ENCODE measurements at regions not wholly inside any gene's neighbourhood (a gene's known extent, or its start where the extent isn't known, plus 50 kb on each side); places are given as distances from the start of the nearest gene placed in this dataset.
"Not testable (repeated sequence)": the region's sequence is repeated elsewhere in the genome, so short reads cannot be mapped to it uniquely, and the experiment has no call there.

DNA sequence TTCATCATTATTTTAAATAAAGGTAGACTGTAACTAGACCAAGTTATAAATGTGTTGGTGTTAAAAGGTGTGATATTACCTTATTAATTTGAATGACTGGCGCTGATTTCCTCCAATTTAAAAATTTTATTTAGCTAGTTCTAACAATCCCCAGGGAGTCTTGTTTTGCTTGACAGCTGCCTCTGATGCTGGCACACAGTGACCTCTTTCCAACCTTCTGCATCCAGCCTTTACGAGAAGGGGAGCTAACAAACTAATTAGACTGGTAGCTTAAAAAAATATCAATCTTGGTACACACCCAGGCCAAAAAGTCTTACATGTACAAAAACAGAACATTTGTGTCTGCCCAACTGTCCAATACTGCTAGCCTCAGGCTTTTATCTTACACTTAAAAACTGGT lies 51.8 kb upstream of the ENPEP start:
- Histone ChIP-seq H3K9me3 (peaks cover 0 to 4% of the 10 kb centered on the region in 2 donors), H3K4me1 (no peaks in the 10 kb centered on the region), H3K27ac (no peak overlapping the region), H3K36me3 (no peaks in the 10 kb centered on the region), H3K4me3 (no peak overlapping the region), H3K27me3 (no peaks in the 10 kb centered on the region)
- no peak for DNase-seq (ENCODE audit: low spot score)
- TF ChIP-seq, protein P1, sequence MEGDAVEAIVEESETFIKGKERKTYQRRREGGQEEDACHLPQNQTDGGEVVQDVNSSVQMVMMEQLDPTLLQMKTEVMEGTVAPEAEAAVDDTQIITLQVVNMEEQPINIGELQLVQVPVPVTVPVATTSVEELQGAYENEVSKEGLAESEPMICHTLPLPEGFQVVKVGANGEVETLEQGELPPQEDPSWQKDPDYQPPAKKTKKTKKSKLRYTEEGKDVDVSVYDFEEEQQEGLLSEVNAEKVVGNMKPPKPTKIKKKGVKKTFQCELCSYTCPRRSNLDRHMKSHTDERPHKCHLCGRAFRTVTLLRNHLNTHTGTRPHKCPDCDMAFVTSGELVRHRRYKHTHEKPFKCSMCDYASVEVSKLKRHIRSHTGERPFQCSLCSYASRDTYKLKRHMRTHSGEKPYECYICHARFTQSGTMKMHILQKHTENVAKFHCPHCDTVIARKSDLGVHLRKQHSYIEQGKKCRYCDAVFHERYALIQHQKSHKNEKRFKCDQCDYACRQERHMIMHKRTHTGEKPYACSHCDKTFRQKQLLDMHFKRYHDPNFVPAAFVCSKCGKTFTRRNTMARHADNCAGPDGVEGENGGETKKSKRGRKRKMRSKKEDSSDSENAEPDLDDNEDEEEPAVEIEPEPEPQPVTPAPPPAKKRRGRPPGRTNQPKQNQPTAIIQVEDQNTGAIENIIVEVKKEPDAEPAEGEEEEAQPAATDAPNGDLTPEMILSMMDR (IDR thresholded peaks at IDR 0.05), result no peak

DNA sequence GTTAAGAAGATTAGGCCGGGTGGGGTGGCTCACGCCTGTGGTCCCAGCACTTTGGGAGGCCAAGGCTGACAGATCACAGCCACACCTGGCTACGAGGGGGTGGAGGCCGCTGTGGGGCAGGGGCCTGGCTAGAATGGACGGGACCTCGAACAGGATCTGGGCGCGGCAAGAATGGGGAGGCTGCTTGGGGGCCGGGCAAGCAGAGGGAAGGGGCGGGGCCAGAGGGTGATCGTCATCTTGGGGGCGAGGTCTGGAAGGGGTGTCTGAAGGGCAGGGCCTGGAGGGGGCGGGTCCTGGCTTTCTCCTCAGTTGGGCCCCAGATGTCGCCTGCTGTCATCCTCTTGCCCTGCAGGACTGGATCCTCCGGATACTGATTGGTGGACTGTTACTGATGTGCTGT lies 57.3 kb upstream of the ENPEP start:
- Histone ChIP-seq H3K36me3 (no peaks in the 10 kb centered on the region), H3K4me3 (no peak overlapping the region), H3K4me1 (no peaks in the 10 kb centered on the region), H3K27ac (no peak overlapping the region), H3K27me3 (no peaks in the 10 kb centered on the region), H3K9me3 (peaks cover 0 to 4% of the 10 kb centered on the region in 2 donors)
- DNase-seq (ENCODE audit: low spot score), result no peak
- TF ChIP-seq, protein P1 (IDR thresholded peaks at IDR 0.05), result no peak

DNA sequence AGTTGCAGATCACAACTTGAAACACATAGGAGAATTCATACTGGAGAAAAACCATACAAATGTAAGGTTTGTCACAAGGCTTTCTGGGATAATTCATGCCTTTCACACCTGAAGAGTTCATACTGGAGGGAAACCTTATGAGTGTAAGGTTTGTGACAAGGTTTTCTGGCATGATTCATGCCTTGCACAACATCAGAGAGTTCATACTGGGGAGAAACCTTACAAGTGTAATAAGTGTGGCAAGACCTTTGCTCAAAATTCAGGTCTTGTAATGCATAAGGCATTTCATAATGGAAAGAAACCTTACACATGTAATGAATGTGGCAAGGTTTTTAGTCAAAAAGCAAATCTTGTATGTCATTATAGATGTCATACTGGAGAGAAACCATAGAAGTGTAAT lies 58.8 kb upstream of the ENPEP start:
- Histone ChIP-seq H3K36me3 (no peaks in the 10 kb centered on the region), H3K4me3 (no peak overlapping the region), H3K9me3 (peaks cover 0 to 3% of the 10 kb centered on the region in 2 donors), H3K27me3 (no peaks in the 10 kb centered on the region), H3K27ac (no peak overlapping the region), H3K4me1 (no peaks in the 10 kb centered on the region)
- TF ChIP-seq, protein P1 (IDR thresholded peaks at IDR 0.05), result no peak
- no peak for DNase-seq (ENCODE audit: low spot score)

DNA sequence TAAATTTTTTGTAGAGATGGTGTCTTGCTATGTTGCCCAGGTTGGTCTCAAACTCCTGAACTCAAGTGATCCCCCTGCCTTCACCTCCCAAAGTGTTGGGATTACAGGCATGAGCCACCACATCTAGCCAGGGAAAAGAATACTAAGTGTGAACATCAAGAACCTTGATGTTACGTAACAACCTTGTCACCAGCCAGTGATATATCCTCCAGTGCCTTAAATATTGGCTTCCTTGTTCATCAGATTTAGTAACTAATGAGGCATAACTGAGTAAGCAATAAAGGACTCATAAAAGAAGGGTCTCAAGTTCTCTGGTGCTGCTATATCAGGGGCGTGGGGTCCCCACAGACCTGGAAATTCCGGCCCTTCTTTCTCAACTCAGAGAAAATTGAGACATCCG lies 60.5 kb upstream of the ENPEP start:
- TF ChIP-seq, protein P1 (IDR thresholded peaks at IDR 0.05), result no peak
- H3K4me1 ChIP-seq, result no peaks in the 10 kb centered on the region
- H3K36me3 ChIP-seq, result no peaks in the 10 kb centered on the region
- no peaks in the 10 kb centered on the region for H3K9me3 ChIP-seq
- no peak overlapping the region for H3K27ac ChIP-seq
- no peak for DNase-seq (ENCODE audit: low spot score)
- no peak overlapping the region for H3K4me3 ChIP-seq
- no peaks in the 10 kb centered on the region for H3K27me3 ChIP-seq

DNA sequence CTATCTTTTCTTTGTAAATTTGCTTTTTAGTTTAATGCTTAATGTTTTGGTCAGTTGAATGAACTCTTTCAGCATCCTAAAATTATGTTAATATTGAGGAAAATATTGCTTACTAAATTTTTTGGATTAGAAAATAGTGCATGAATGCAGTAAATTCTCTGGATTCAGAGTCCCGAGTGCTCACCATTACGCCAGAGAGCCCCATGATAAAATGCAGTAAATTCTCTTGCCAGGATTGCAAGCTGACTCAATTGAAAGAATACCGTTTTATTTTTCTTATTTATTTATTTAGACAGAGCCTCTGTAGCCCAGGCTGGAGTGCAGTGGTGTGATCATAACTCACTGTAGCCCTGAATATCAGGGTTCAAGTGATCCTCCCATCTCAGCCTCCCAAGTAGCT lies 60.9 kb upstream of the ENPEP start:
- no peak overlapping the region for H3K27ac ChIP-seq

DNA sequence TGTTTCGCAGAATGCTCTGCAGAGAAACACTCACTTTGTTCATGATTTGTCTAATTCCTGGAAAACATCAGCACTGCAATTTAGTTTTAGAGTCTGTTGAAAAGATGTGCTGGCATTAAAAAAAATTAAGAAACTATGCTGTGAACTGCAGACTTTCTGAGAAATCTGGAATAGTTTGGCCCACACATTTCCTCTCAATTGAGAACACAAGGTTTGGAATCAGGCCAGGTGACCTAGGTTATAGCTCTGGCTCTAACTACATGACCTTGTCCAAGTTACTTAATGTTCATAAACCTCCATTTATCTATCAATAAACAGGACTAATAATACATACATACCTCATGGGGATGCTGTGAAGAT lies 61.4 kb upstream of the ENPEP start:
- Histone ChIP-seq H3K36me3 (no peaks in the 10 kb centered on the region), H3K4me1 (no peaks in the 10 kb centered on the region), H3K9me3 (no peaks in the 10 kb centered on the region), H3K4me3 (no peak overlapping the region), H3K27ac (no peak overlapping the region), H3K27me3 (no peaks in the 10 kb centered on the region)
- DNase-seq (ENCODE audit: low spot score), result no peak
- TF ChIP-seq, protein P1 (IDR thresholded peaks at IDR 0.05), result no peak

More for the DNA sequence above, 60.9 kb upstream of the ENPEP start:
- TF ChIP-seq, protein P1 (IDR thresholded peaks at IDR 0.05), result no peak
- Histone ChIP-seq H3K27me3 (no peaks in the 10 kb centered on the region), H3K4me3 (no peak overlapping the region), H3K9me3 (no peaks in the 10 kb centered on the region), H3K4me1 (no peaks in the 10 kb centered on the region), H3K36me3 (no peaks in the 10 kb centered on the region)
- no peak for DNase-seq (ENCODE audit: low spot score)

DNA sequence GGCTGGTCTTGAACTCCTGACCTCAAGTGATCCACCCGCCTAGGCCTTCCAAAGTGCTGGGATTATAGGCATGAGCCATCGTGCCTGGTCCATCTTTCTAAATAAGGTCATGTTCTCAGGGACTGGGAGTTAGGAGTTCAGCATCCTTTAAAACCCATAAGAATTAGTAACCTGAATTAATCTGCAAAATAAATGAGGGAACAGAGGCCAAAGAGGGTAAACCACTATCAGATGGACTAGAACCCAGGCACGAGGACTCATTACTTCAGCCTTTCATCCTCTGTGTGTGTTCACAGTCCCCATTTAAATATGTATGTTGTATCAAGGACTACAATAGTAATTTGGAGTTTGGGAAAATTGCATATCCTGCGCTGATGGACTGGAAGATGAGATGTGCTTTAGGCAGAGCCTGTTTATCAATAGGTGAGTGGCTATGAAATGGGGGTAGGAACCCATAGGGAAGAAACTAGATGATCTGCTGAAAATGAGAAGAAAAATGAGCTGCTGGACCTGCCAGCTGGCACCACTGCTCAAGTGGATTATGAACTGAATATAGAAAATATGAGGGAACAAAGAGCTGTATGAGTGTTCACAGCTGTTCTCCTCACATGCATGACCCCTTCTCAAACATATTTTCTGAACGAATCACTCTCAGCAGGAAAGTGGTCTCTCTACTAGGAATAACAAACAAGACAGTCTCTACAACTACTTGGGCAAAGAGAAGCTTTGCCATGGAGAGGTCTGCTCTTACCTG lies 62.0 kb upstream of the ENPEP start:
- H3K4me3 ChIP-seq; H3K4me1 ChIP-seq; H3K27me3 ChIP-seq; H3K9me3 ChIP-seq; H3K27ac ChIP-seq; H3K36me3 ChIP-seq; DNase-seq (ENCODE audit: low spot score): not testable (repeated sequence)
